Activated CD8-positive, alpha-beta memory T cell treated with anti-CD3 and anti-CD28 coated beads for 4 hours (primary cell): ENCODE measurements at regions not wholly inside any gene's neighbourhood (a gene's known extent, or its start where the extent isn't known, plus 50 kb on each side); places are given as distances from the start of the nearest gene placed in this dataset.
A peak's percentile ranks its signal among the peaks of the same experiment; 100 is the strongest.

ENCODE experiments used
- DNase-seq, 2 donors: peaks; one replicate each; pipeline ENCODE4 v3.0.0-alpha.2; 2020; ENCODE audit warnings: low read depth in 2 of 2

- no peak for DNase-seq
Measured at GRCh38 chr2:71936076-71937030, 211.3 kb downstream of the CYP26B1 start.

- DNase-seq = no peak
Measured at GRCh38 chr2:71935262-71935848, 212.3 kb downstream of the CYP26B1 start.

- no peak for DNase-seq
Measured at GRCh38 chr2:71934595-71935261, 212.9 kb downstream of the CYP26B1 start.

- DNase-seq = no peak
Measured at GRCh38 chr2:71934320-71934593, 213.4 kb downstream of the CYP26B1 start.

GRCh38 chr2:71933467-71934319, 214.0 kb downstream of the CYP26B1 start:
- DNase-seq = no peak

GRCh38 chr2:71932780-71933466, 214.7 kb downstream of the CYP26B1 start:
- DNase-seq = no peak

GRCh38 chr2:71932037-71932779, 215.5 kb downstream of the CYP26B1 start:
- DNase-seq = no peak

- DNase-seq = no peak
Measured at GRCh38 chr2:71930049-71930681, 217.5 kb downstream of the CYP26B1 start.

- DNase-seq = no peak
Measured at GRCh38 chr2:71929482-71929772, 218.2 kb downstream of the CYP26B1 start.

- DNase-seq = no peak
Measured at GRCh38 chr2:71928734-71929481, 218.8 kb downstream of the CYP26B1 start.

GRCh38 chr2:71927757-71928715, 219.6 kb downstream of the CYP26B1 start:
- no peak for DNase-seq

- DNase-seq = no peak
Measured at GRCh38 chr2:71926876-71927756, 220.5 kb downstream of the CYP26B1 start.

- no peak for DNase-seq
Measured at GRCh38 chr2:71926089-71926447, 221.6 kb downstream of the CYP26B1 start.

GRCh38 chr2:71925268-71926088, 222.2 kb downstream of the CYP26B1 start:
- DNase-seq = no peak

- peak; percentile 6 to 14 for DNase-seq
Measured at GRCh38 chr2:71923887-71924533, 223.7 kb downstream of the CYP26B1 start.

GRCh38 chr2:71923143-71923525, 224.5 kb downstream of the CYP26B1 start:
- no peak for DNase-seq
